ENCODE measurements at regions not wholly inside any gene's neighbourhood (a gene's known extent, or its start where the extent isn't known, plus 50 kb on each side); places are given as distances from the start of the nearest gene placed in this dataset.

DNA sequence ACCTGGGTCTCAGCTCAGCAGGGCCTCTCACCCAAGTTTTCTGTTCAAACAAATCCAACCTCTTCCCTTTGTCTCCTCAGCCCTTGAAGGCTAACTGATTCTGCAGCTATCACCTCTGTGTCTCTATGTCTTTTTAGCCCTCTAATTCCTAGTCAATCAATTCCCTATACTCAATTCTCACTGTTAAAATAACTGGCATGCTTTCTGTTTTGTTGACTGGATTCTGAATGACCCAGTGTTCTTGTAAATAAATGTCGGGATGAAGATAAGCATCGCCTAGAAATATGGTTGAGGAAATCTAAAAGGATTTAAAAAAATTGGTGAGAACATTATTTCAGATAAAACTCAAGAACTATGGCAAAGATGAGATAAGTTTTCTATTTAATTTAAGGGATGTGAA, 210.2 kb downstream of the ICE1 start:
- DNase-seq: no peak
- Histone ChIP-seq H3K27me3 (replicated peaks) (no peaks in the 10 kb centered on the region), H3K36me3 (replicated peaks) (no peaks in the 10 kb centered on the region), H3K4me3 (ENCODE audit: low read depth, low read length) (no peak overlapping the region), H3K27ac (no peak overlapping the region)
- in situ Hi-C loops (cut with HindIII; ENCODE audit: low pct_ligation_motif_present, low sequenced_read_pairs): no loop called here
- no peak for TF ChIP-seq CTCF (IDR thresholded peaks at IDR 0.05; ENCODE audit: low read depth, low read length, missing control alignments)

- H3K27me3 ChIP-seq (replicated peaks): no peaks in the 10 kb centered on the region
- no peak for DNase-seq
- TF ChIP-seq CTCF (IDR thresholded peaks at IDR 0.05; ENCODE audit: low read depth, low read length, missing control alignments): no peak
- in situ Hi-C loops (cut with HindIII; ENCODE audit: low pct_ligation_motif_present, low sequenced_read_pairs): no loop called here
- H3K36me3 ChIP-seq (replicated peaks): no peaks in the 10 kb centered on the region
- H3K27ac ChIP-seq: no peak overlapping the region
- H3K4me3 ChIP-seq (ENCODE audit: low read depth, low read length): no peak overlapping the region
Observed at GRCh38 chr5:5629607-5629978, 207.1 kb downstream of the ICE1 start.

DNA sequence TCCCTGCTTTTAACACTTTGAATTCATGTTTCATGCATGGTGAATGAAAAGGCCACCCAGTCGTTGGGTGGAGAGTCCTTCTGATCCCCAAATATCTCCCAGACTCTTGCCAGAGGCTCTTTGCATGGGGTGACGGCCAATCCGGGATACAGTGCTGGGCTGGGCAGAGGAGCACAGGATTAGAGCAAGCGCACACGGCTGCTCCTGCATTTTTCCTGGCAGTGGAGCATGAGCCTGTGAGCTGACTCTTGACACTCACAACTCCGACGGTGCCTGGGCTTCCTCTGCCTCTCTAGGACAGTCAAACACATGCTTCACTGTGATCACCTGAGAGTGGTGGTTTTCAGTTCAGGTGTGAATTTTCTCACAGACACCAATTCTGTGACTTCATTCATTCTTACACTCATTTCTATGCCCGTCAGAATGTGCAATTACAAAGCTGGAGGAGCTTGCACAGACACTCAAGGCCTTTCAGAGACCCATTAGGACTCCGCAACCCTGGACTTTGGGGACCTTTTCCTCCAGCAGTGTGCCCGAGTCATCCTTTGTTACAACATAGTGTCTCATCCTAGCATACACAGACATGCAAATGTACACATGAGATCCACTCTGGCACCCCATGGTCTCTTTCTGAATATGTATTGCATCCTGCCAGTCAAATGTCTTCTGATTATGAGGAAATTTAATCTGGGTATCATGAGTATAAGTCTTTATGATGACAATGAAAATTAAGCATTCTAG, 206.6 kb downstream of the ICE1 start:
- Histone ChIP-seq H3K4me3 (ENCODE audit: low read depth, low read length) (no peak overlapping the region), H3K27ac (no peak overlapping the region), H3K36me3 (replicated peaks) (no peaks in the 10 kb centered on the region), H3K27me3 (replicated peaks) (no peaks in the 10 kb centered on the region)
- in situ Hi-C loops (cut with HindIII; ENCODE audit: low pct_ligation_motif_present, low sequenced_read_pairs): no loop called here
- no peak for TF ChIP-seq CTCF (IDR thresholded peaks at IDR 0.05; ENCODE audit: low read depth, low read length, missing control alignments)
- DNase-seq: no peak

DNA sequence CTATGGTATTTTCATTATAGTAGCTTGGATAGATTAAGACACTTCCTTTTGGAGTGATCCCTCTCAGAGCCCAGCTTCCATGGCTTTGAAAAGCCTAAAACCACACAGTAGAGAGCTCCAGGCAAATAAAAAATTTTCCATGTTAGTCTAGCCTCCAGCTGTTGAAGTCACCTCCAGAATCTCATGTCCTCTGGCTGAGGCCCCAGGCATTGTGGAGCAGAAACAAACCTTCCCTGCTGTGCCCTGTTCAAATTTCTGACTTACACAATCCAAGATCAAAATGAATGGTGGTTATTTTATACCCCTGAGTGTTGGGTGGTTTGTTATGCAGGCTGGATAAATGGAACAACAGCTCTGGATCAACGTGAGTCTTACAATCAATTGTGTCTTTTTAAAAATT, 203.9 kb downstream of the ICE1 start:
- in situ Hi-C loops (cut with HindIII; ENCODE audit: low pct_ligation_motif_present, low sequenced_read_pairs): no loop called here
- H3K36me3 ChIP-seq (replicated peaks): no peaks in the 10 kb centered on the region
- TF ChIP-seq CTCF (IDR thresholded peaks at IDR 0.05; ENCODE audit: low read depth, low read length, missing control alignments): no peak
- no peak overlapping the region for H3K4me3 ChIP-seq (ENCODE audit: low read depth, low read length)
- no peak for DNase-seq
- no peaks in the 10 kb centered on the region for H3K27me3 ChIP-seq (replicated peaks)
- no peak overlapping the region for H3K27ac ChIP-seq

DNA sequence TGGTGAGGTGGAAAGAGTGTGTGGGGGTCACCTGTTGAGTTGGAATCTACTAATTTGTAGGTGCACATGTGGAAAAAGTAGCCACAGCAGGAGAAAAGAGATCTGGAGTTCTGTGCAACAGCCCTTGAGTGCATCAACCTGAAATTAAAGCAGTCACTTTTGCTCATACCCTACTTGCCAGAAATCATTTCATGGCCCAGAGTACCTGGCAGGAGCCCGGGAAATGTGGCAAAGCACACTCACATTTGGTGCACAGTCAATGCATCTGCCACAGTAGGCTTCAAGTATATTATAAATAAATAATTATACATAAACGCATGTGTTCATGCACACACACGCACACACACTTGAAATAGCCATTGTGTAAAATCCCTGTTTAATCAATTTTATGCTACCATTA, 203.0 kb downstream of the ICE1 start:
- no peak overlapping the region for H3K4me3 ChIP-seq (ENCODE audit: low read depth, low read length)
- DNase-seq: no peak
- in situ Hi-C loops (cut with HindIII; ENCODE audit: low pct_ligation_motif_present, low sequenced_read_pairs): no loop called here
- TF ChIP-seq CTCF (IDR thresholded peaks at IDR 0.05; ENCODE audit: low read depth, low read length, missing control alignments): no peak
- H3K27ac ChIP-seq: no peak overlapping the region
- H3K36me3 ChIP-seq (replicated peaks): no peaks in the 10 kb centered on the region
- no peaks in the 10 kb centered on the region for H3K27me3 ChIP-seq (replicated peaks)

- in situ Hi-C loops (cut with HindIII; ENCODE audit: low pct_ligation_motif_present, low sequenced_read_pairs): no loop called here
Observed at GRCh38 chr5:5623397-5623796, 200.9 kb downstream of the ICE1 start.

More at GRCh38 chr5:5623397-5623796, 200.9 kb downstream of the ICE1 start:
- Histone ChIP-seq H3K4me3 (ENCODE audit: low read depth, low read length) (no peak overlapping the region), H3K27me3 (replicated peaks) (no peaks in the 10 kb centered on the region), H3K36me3 (replicated peaks) (no peaks in the 10 kb centered on the region), H3K27ac (no peak overlapping the region)
- no peak for TF ChIP-seq CTCF (IDR thresholded peaks at IDR 0.05; ENCODE audit: low read depth, low read length, missing control alignments)
- no peak for DNase-seq
